AG09319 (cell line): ENCODE measurements at regions not wholly inside any gene's neighbourhood (a gene's known extent, or its start where the extent isn't known, plus 50 kb on each side); places are given as distances from the start of the nearest gene placed in this dataset.

ENCODE experiments used
- DNase-seq: peaks from one replicate; pipeline ENCODE4 v3.0.0-alpha.2; 2010; ENCODE audit warnings: low read depth; ENCODE audit errors: extremely low read depth
- CTCF ChIP-seq: IDR thresholded peaks from 2 replicates; pipeline ENCODE4 v1.5.1; 2011; ENCODE audit warnings: low read depth, mild to moderate bottlenecking, inconsistent platforms, low read length, moderate library complexity

- DNase-seq = no peak
- TF ChIP-seq CTCF = no peak
These were observed 185.2 kb upstream of the TSC22D2 start for GRCh38 chr3:150222691-150223489.

DNA sequence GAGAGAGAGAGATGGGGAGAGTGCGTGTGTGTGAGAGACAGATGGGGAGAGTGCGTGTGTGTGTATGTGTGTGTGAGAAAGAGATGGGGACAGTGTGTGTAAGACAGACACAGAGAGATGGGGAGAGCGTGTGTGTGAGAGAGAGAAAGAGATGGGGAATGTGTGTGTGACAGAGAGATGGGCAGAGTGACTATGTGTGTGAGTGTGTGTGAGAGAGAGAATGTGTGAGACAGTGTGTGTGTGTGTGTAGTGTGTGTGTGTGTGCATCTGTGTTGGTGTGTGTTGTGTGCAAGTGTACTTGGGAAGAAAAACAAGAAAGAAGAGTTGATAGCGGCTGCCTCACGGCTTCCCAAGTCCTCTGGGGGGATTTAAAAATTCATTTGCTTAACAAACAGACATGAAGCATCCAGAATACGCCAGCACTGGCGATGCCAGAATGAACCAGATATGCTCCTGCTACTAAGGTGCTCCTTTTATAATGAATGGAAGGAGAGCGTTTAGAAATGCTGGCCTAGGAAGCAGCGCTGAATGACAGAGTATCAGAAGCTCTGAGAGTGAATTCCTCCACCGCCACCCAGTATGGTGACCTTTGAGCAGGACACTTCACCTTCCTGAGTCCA, 186.1 kb upstream of the TSC22D2 start:
- DNase-seq = no peak

GRCh38 chr3:150220799-150221198, 187.3 kb upstream of the TSC22D2 start:
- no peak for DNase-seq
- TF ChIP-seq CTCF = no peak

More for the DNA sequence above, 186.1 kb upstream of the TSC22D2 start:
- TF ChIP-seq CTCF = no peak

- no peak for DNase-seq
- no peak for TF ChIP-seq CTCF
These were observed 188.1 kb upstream of the TSC22D2 start for GRCh38 chr3:150220041-150220440.

DNA sequence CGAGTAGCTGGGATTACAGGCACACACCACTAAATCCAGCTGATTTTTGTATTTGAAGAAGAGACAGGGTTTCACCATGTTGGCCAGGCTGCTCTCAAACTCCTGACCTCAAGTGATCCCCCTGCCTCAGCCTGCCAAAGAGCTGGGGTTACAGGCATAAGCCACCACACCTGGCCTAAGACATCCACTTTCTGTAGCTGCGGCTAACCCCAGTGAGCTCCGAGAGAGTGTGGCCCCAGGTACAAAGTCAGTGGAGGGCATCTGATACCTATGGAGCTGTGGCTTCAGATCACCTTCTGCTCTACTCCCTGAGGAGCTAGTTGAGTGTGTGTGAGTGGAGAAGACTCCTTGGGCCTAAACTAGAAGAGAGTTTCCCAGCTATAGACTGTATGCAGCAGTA, 189.3 kb upstream of the TSC22D2 start:
- no peak for TF ChIP-seq CTCF
- DNase-seq = no peak

- no peak for DNase-seq
- TF ChIP-seq CTCF = no peak
These were observed 189.9 kb upstream of the TSC22D2 start for GRCh38 chr3:150218236-150218635.

GRCh38 chr3:150217691-150218090, 190.4 kb upstream of the TSC22D2 start:
- no peak for TF ChIP-seq CTCF
- DNase-seq = no peak
